SK-N-SH (cell line): ENCODE measurements at regions not wholly inside any gene's neighbourhood (a gene's known extent, or its start where the extent isn't known, plus 50 kb on each side); places are given as distances from the start of the nearest gene placed in this dataset.

Experiments used
- CTCF ChIA-PET: fragments of 300-600, 350-600 bp; formaldehyde crosslinking; extraction: SDS; loops from one replicate; lab custom pipeline; 2021; lab: Yijun Ruan, JAX
- POLR2A ChIA-PET: fragments of 350-600 bp; sonication (Branson Sonifier 250); formaldehyde crosslinking; extraction: SDS; loops from one replicate; lab custom pipeline; 2020; ENCODE audit warnings: antibody characterized with exemption, inconsistent platforms; lab: Yijun Ruan, JAX
- DNase-seq: peaks from one replicate; pipeline ENCODE4 v3.0.0; 2012
- H2AFZ ChIP-seq: fragments of 200-600 bp; sonication (generic); 2 replicates; pipeline ENCODE4 v1.8.1; 2016; ENCODE audit warnings: antibody characterized with exemption, mild to moderate bottlenecking, low read depth
- H3F3A ChIP-seq: fragments of 200-600 bp; sonication (generic); replicated peaks from 2 replicates; pipeline ENCODE3; 2016; ENCODE audit warnings: antibody characterized with exemption, mild to moderate bottlenecking; ENCODE audit not compliant: insufficient read depth
- H3K27ac ChIP-seq, 2 experiments: fragments of 200-500 bp in 1 of 2; fragments of 200-600 bp in 1 of 2; sonication (Bioruptor generic) in 1 of 2; sonication (generic), shearing (Covaris generic) in 1 of 2; 2 replicates each; pipeline versions ENCODE4 v1.5.1 to v1.6.1; 2014 to 2016; ENCODE audit warnings: low read depth in 2 of 2, inconsistent platforms in 1 of 2, low read length in 1 of 2, mild to moderate bottlenecking in 1 of 2, mixed read lengths in 1 of 2
- H3K27me3 ChIP-seq: fragments of 200-600 bp; sonication (generic), shearing (Covaris generic); 2 replicates; pipeline ENCODE4 v1.6.1; 2016; ENCODE audit warnings: mixed run types; ENCODE audit not compliant: insufficient read depth
- H3K36me3 ChIP-seq, 2 experiments: fragments of 200-500 bp in 1 of 2; fragments of 200-600 bp in 1 of 2; sonication (Bioruptor generic) in 1 of 2; sonication (generic) in 1 of 2; replicated peaks in 1 of 2; 2 replicates each; pipeline versions ENCODE3 to v1.5.1; 2014 to 2016; ENCODE audit warnings: low read length in 1 of 2, mild to moderate bottlenecking in 1 of 2; ENCODE audit not compliant: insufficient read depth in 2 of 2, control insufficient read depth in 1 of 2
- H3K4me1 ChIP-seq, 2 experiments: fragments of 200-500 bp in 1 of 2; fragments of 200-600 bp in 1 of 2; sonication (Bioruptor generic) in 1 of 2; sonication (generic), shearing (Covaris generic) in 1 of 2; 2 replicates each; pipeline versions ENCODE4 v1.5.1 to v1.6.1; 2014 to 2016; ENCODE audit warnings: low read depth in 1 of 2, low read length in 1 of 2, mixed run types in 1 of 2; ENCODE audit not compliant: insufficient read depth in 2 of 2, control insufficient read depth in 1 of 2
- H3K4me2 ChIP-seq: fragments of 200-600 bp; sonication (generic), shearing (Covaris generic); 2 replicates; pipeline ENCODE4 v1.6.1; 2017; ENCODE audit warnings: mixed run types
- H3K4me3 ChIP-seq, 2 experiments: fragments of 200-500 bp in 1 of 2; fragments of 200-600 bp in 1 of 2; sonication (Bioruptor generic) in 1 of 2; sonication (generic), shearing (Covaris generic) in 1 of 2; 2 replicates each; pipeline versions ENCODE4 v1.5.1 to v1.8.1; 2014 to 2016; ENCODE audit warnings: low read depth in 2 of 2, inconsistent platforms in 1 of 2, low read length in 1 of 2, mild to moderate bottlenecking in 1 of 2, mixed read lengths in 1 of 2, moderate library complexity in 1 of 2
- H3K79me2 ChIP-seq: fragments of 200-600 bp; sonication (generic); 2 replicates; pipeline ENCODE4 v1.8.1; 2017; ENCODE audit warnings: mild to moderate bottlenecking; ENCODE audit not compliant: insufficient read depth
- H3K9ac ChIP-seq: fragments of 200-600 bp; sonication (generic); 2 replicates; pipeline ENCODE4 v1.6.1; 2017; ENCODE audit warnings: mixed run types
- H3K9me2 ChIP-seq: fragments of 200-600 bp; sonication (generic); 2 replicates; pipeline ENCODE4 v1.6.1; 2017; ENCODE audit warnings: mixed run types
- H3K9me3 ChIP-seq: fragments of 200-600 bp; sonication (generic); 2 replicates; pipeline ENCODE4 v1.6.1; 2017; ENCODE audit warnings: mixed run types, mild to moderate bottlenecking, moderate library complexity
- H4K20me1 ChIP-seq: fragments of 200-600 bp; sonication (generic); 2 replicates; pipeline ENCODE4 v1.6.1; 2017; ENCODE audit warnings: mild to moderate bottlenecking, mixed run types; ENCODE audit not compliant: insufficient read depth
- CHD2 ChIP-seq: fragments of 150-350 bp; IDR thresholded peaks from 2 replicates; pipeline ENCODE4 v1.6.1; 2018; ENCODE audit warnings: low read length; ENCODE audit not compliant: partially characterized antibody
- EP300 ChIP-seq, 2 experiments: IDR thresholded peaks; 2 replicates each; pipeline versions ENCODE4 v1.4.0 to v1.6.1; 2012; ENCODE audit warnings: borderline replicate concordance in 1 of 2, low read depth in 1 of 2, low read length in 1 of 2
- FOSL2 ChIP-seq: IDR thresholded peaks from 2 replicates; pipeline ENCODE4 v1.4.0; 2012; ENCODE audit warnings: low read depth, mild to moderate bottlenecking, moderate library complexity, borderline replicate concordance
- GABPA ChIP-seq: IDR thresholded peaks from 2 replicates; pipeline ENCODE4 v1.4.0; 2012; ENCODE audit warnings: low read depth, mild to moderate bottlenecking
- GATA2 ChIP-seq: sonication (generic); formaldehyde crosslinking; IDR thresholded peaks from 2 replicates; pipeline ENCODE4 v1.5.0; 2020; ENCODE audit warnings: mild to moderate bottlenecking, missing genetic modification reagents
- MXI1 ChIP-seq: IDR thresholded peaks from 2 replicates; pipeline ENCODE4 v1.6.1; 2012; ENCODE audit warnings: mild to moderate bottlenecking, low read depth, low read length, improper control_type of control experiment
- NRF1 ChIP-seq: IDR thresholded peaks from 2 replicates; pipeline ENCODE4 v1.6.1; 2012; ENCODE audit warnings: low read depth, mild to moderate bottlenecking, low read length
- RAD21 ChIP-seq: IDR thresholded peaks from 2 replicates; pipeline ENCODE4 v1.6.1; 2012; ENCODE audit warnings: mild to moderate bottlenecking, low read length
- RCOR1 ChIP-seq: fragments of 150-350 bp; IDR thresholded peaks from 2 replicates; pipeline ENCODE4 v1.6.1; 2017; ENCODE audit warnings: antibody characterized with exemption, low read length
- SMC3 ChIP-seq: IDR thresholded peaks from 2 replicates; pipeline ENCODE4 v1.6.1; 2012; ENCODE audit warnings: low read depth, low read length, improper control_type of control experiment
- USF1 ChIP-seq: IDR thresholded peaks from 2 replicates; pipeline ENCODE4 v1.4.0; 2012; ENCODE audit warnings: low read depth, borderline replicate concordance
- USF2 ChIP-seq: fragments of 150-350 bp; IDR thresholded peaks from 2 replicates; pipeline ENCODE4 v1.6.1; 2017; ENCODE audit warnings: antibody characterized with exemption, low read length, low read depth, borderline replicate concordance
- YY1 ChIP-seq: IDR thresholded peaks from 2 replicates; pipeline ENCODE4 v1.4.0; 2012; ENCODE audit warnings: low read depth, mild to moderate bottlenecking
- ZBTB33 ChIP-seq: IDR thresholded peaks from 2 replicates; pipeline ENCODE4 v1.4.0; 2012; ENCODE audit warnings: low read depth, borderline replicate concordance
- WGBS: methylation state at CpG from one replicate; pipeline ENCODE4 v1.1.6; 2017; ENCODE audit warnings: low lambda C conversion rate; 5-methylcytosine and 5-hydroxymethylcytosine counted together
- TF ChIP-seq, protein P1 (sequence below): fragments of 200-600 bp; sonication (generic); IDR thresholded peaks from 2 replicates; pipeline ENCODE4 v1.6.1; 2017; ENCODE audit warnings: antibody characterized with exemption, mild to moderate bottlenecking, moderate library complexity

DNA sequence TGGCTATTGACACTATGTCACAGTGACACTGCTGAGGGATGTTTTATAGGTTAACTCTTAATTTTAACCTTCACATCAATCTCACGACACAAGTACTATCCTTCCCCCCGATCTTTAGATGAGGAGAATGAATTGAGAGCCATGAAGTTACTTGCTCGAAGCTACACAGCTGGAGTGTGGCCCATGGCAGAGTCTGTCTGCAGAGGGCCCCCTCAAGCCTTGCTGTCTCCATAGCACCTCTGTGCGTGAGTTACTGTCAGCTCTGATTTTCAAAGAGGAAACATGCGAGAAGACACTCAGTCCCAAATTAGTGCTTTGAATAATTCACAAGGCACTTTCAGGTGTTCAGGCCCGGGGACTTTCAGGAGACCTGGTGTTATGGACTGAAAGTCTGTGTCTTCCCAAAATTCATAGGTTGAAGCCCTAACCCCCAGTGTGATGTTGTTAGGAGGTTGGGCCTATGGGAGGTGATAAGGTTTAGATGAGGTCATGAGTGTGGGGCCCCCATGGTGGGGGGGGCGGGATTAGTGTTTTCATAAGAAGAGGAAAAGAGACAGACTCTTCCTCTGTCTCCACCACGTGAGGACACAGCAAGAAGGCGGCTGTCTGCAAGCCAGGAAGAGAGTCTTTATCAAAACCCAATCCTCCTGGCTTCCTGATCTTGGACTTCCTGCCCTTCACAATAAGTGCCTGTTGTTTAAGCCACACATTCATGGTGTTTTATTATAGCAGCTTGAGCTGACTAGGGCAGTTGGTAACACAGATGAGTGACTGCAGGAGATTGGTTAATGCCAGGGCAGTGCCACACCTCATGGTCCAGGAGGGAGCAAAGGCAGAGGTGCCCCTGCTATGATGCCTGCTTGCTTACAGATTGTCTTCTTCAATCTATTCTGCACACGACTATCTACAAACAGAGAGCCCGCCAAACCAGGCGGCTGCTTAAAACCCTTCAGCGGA lies 281.8 kb downstream of the HAPSTR1 start:
- H3F3A ChIP-seq, result no peaks in the 10 kb centered on the region
- no peak for DNase-seq
- WGBS, result 36% methylated on average over 12 of the region's 13 CpGs
- no peaks in the 10 kb centered on the region for H3K27me3 ChIP-seq
- no peak overlapping the region for H3K4me3 ChIP-seq
- no peak overlapping the region for H3K4me2 ChIP-seq
- H3K9me2 ChIP-seq, result no peaks in the 10 kb centered on the region
- no peaks in the 10 kb centered on the region for H3K9me3 ChIP-seq
- no peaks in the 10 kb centered on the region for H3K4me1 ChIP-seq
- H3K9ac ChIP-seq, result no peak overlapping the region
- no peaks in the 10 kb centered on the region for H3K79me2 ChIP-seq
- no peaks in the 10 kb centered on the region for H3K36me3 ChIP-seq
- H3K27ac ChIP-seq, result no peak overlapping the region
- ChIA-PET POLR2A (no interaction called here), CTCF (interaction anchor here (1.7 kb wide), 1 partner anchor 809 kb away, joined by 3 read pairs; the partner anchor contains the start of gene GRIN2A)
- no peak overlapping the region for H2AFZ ChIP-seq
- no peak for TF ChIP-seq SMC3
- TF ChIP-seq FOSL2, result no peak
- TF ChIP-seq, protein P1, sequence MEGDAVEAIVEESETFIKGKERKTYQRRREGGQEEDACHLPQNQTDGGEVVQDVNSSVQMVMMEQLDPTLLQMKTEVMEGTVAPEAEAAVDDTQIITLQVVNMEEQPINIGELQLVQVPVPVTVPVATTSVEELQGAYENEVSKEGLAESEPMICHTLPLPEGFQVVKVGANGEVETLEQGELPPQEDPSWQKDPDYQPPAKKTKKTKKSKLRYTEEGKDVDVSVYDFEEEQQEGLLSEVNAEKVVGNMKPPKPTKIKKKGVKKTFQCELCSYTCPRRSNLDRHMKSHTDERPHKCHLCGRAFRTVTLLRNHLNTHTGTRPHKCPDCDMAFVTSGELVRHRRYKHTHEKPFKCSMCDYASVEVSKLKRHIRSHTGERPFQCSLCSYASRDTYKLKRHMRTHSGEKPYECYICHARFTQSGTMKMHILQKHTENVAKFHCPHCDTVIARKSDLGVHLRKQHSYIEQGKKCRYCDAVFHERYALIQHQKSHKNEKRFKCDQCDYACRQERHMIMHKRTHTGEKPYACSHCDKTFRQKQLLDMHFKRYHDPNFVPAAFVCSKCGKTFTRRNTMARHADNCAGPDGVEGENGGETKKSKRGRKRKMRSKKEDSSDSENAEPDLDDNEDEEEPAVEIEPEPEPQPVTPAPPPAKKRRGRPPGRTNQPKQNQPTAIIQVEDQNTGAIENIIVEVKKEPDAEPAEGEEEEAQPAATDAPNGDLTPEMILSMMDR, result no peak
- TF ChIP-seq CHD2, result no peak
- no peak for TF ChIP-seq NRF1
- no peak for TF ChIP-seq YY1
- no peak for TF ChIP-seq EP300 (IDR thresholded peaks at IDR 0.05; ENCODE audit: borderline replicate concordance in 1 of 2, low read depth in 1 of 2, low read length in 1 of 2)
- TF ChIP-seq GABPA, result no peak
- TF ChIP-seq USF2, result no peak
- no peak for TF ChIP-seq RCOR1
- no peaks in the 10 kb centered on the region for H4K20me1 ChIP-seq

GRCh38 chr16:9374061-9374460 lies 282.6 kb downstream of the HAPSTR1 start:
- Histone ChIP-seq H3K4me1 (no peaks in the 10 kb centered on the region), H3K79me2 (no peaks in the 10 kb centered on the region), H3F3A (no peaks in the 10 kb centered on the region), H2AFZ (no peak overlapping the region), H4K20me1 (no peaks in the 10 kb centered on the region), H3K4me3 (no peak overlapping the region), H3K36me3 (no peaks in the 10 kb centered on the region), H3K9me3 (no peaks in the 10 kb centered on the region), H3K27me3 (no peaks in the 10 kb centered on the region), H3K27ac (no peak overlapping the region), H3K9me2 (no peaks in the 10 kb centered on the region), H3K9ac (no peak overlapping the region), H3K4me2 (no peak overlapping the region)
- CTCF ChIA-PET, result interaction anchor here (0.6 kb wide), 1 partner anchor 24 kb away, joined by 3 read pairs; no protein-coding TSS in a partner anchor
- 20% methylated on average over 7 of the region's 7 CpGs for WGBS
- POLR2A ChIA-PET, result no interaction called here
- TF ChIP-seq SMC3 (no peak), USF1 (no peak), GATA2 (no peak), RAD21 (no peak), MXI1 (no peak), ZBTB33 (no peak)
- TF ChIP-seq, protein P1, result no peak
- DNase-seq, result no peak
